Central memory CD4-positive, alpha-beta T cell (primary cell): ENCODE measurements at regions not wholly inside any gene's neighbourhood (a gene's known extent, or its start where the extent isn't known, plus 50 kb on each side); places are given as distances from the start of the nearest gene placed in this dataset.
A peak's percentile ranks its signal among the peaks of the same experiment; 100 is the strongest.

ENCODE experiments used
- DNase-seq: peaks from one replicate; pipeline ENCODE4 v3.0.0; 2022

DNA sequence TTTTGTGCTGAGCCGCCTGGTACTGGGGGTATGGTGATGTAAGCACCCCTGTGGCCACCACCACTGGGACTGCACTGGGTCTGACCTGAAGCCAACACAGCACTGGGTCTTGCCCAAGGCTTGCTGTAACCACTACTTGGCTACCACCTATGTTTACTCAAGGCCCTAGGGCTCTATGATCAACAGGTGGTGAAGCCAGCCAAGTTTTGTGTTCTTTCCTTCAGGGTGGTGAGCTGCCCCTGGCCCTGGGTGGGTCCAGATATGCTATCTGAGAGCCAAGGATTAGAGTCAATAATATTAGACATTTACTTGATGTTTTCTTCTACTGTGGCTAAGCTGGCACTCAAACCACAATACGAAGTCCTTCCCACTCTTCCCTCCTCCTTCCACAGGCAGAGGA is 55.1 kb upstream of the PAGE4 start:
- no peak for DNase-seq

GRCh38 chrX:49767236-49767635 is 61.9 kb upstream of the PAGE4 start:
- DNase-seq: no peak

DNA sequence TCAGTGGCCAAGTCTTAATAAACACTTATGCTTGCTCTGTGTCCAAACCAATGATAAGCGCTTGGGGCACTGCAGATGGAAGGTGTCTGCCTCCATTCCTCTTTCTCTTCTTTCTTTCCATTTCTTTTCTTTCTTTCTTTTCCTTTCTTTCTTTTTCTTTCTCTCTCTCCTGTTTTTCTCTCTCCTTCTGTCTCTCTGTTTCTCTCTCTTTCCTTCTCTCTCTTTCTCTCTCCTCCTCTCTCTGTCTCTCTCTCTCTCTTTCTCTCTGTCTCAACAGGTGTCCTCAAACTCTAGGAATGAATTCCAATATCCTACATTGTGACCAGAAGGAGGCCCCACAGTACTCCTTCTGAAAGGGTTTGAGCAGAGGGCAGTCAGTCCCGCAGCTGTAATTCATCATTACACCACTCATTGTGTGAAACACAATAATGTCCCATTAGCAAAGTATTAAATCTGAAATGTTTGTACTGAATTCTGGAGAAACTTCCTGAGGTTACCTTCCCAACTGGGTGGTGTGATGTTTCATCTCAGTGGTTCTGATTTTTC is 66.5 kb upstream of the PAGE1 start:
- no peak for DNase-seq

DNA sequence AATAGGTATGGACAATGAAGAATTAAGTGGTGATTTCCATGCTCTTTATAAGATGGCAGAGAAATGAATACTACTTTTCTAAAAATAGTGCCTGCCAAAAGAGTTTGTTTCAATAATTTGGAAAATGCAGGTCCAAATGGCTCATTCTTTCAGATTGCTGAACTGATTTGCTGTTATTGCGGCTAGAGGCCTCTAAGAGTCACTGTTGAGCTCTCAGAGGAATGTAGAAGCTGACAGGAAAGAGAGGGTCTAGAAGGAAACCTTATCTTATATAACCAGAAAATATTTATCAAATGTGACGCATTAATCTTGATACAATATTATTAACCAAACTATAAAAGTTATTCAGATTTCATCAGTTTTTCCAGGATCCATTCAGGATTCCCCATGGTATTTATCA is 65.7 kb upstream of the PAGE1 start:
- peak; percentile 3 for DNase-seq

- no peak for DNase-seq
Observed at GRCh38 chrX:49760290-49760890, 64.6 kb upstream of the PAGE1 start.

- DNase-seq: no peak
Observed at GRCh38 chrX:49756692-49757091, 60.9 kb upstream of the PAGE1 start.

GRCh38 chrX:49754233-49754857 is 58.6 kb upstream of the PAGE1 start:
- peak; percentile 39 for DNase-seq

GRCh38 chrX:49753691-49754090 is 57.9 kb upstream of the PAGE1 start:
- DNase-seq: no peak

DNA sequence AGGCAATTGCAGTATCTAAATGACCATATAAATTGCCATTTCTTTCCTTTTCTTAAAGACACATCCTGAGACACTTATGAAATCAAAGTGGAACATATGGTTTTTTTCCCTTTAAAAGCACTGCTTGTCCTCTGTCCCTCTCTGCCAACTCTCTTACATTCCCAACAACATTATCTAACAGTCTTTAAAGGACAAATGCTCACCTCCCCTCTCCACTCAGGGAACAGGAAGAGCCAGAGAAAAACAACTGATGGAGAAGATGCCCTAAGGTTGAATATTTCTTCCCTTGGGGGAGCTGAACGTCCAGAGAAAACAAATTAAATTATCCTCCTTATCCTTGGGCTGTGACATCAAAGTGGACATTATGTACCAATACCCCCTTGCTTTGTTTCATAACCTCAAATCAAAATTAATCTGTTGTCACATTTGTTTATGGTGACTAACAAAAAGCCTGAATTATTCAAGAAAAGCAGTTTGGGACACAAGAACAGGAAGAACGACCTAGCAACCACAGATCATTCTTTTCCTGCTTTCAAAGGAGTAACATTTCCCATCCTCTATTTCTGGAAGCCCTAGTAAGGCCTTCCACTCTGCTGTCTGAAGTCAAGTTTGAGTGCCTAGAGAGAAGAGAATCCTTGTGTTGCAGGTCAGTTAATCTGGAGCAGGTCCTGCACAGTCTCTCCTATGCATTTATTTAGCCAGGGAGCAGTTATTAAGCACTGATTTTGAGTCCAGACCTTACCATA is 52.6 kb upstream of the PAGE1 start:
- no peak for DNase-seq

GRCh38 chrX:49746306-49746705 is 50.5 kb upstream of the PAGE1 start:
- DNase-seq: no peak
